GM21619 (cell line): ENCODE measurements at regions not wholly inside any gene's neighbourhood (a gene's known extent, or its start where the extent isn't known, plus 50 kb on each side); places are given as distances from the start of the nearest gene placed in this dataset.
"Not testable (repeated sequence)": the region's sequence is repeated elsewhere in the genome, so short reads cannot be mapped to it uniquely, and the experiment has no call there.

Experiments used
- ATAC-seq: cut with Tn5 transposase; IDR thresholded peaks from one replicate; pipeline ENCODE4 v1.9.1; 2021; ENCODE audit not compliant: unreplicated experiment

GRCh38 chr3:20307383-20307782, 121.4 kb upstream of the SGO1 start:
- no peak for ATAC-seq

GRCh38 chr3:20305647-20306046, 119.6 kb upstream of the SGO1 start:
- ATAC-seq = no peak

DNA sequence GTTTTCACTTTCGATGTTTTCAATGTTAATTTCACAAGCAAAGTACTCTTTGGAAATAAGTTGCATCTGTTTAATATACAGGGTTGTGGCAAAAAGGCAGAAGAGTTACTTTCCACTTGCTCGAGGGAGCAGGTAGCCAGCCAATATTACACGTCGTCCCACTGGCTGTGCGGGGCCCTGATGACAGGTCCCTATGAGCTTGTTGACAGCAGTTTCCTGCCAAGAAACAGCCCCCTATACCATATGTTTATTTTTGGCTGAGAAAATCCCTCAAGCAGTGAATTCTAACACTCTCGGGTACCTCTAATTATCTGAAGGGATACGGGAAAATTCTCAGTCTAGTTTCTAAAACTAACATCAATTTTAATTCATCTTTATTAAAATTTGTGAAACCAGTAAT, 116.8 kb upstream of the SGO1 start:
- ATAC-seq = no peak

DNA sequence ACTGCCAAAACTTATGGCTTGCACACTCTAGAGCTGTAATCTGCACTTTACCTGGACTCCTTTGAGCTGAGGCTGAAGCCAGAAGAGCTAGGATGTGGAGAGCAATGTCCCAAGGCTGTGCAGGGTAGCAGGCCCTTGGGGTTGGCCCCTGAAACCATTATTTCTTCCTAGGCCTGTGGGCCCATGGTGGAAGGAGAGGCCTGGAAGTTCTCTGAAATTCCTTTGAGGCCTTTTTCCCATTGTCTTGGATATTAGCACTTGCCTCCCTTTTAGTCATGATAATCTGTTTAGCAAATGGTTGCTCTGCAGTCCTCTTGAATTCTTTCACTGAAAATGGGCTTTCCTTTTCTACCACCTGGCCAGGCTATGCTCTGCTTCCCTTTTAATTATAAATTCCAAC, 102.0 kb upstream of the SGO1 start:
- ATAC-seq = no peak

DNA sequence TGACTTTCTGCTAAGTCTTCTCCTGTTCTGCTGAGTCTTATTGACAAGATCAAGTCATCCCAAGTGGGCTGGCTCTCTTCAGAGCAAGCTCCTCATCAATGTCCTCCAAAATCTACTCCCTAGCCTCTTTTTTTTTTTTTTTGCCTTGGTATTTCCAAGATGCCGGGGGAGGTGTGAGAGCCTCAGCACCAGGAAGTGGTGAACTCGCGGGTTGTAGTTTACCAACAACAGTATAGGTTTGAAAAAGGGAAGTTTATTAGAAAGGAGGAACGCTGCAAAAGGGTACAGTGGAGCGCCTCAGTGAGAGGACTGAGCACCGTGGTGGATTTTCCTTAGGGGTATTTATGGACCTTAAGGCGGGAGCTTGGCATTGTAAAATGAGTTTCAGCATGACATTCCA, 94.3 kb upstream of the SGO1 start:
- ATAC-seq = peak; percentile 79

GRCh38 chr3:20265977-20266376, 80.0 kb upstream of the SGO1 start:
- ATAC-seq = not testable (repeated sequence)

GRCh38 chr3:20264900-20265567, 79.0 kb upstream of the SGO1 start:
- no peak for ATAC-seq

DNA sequence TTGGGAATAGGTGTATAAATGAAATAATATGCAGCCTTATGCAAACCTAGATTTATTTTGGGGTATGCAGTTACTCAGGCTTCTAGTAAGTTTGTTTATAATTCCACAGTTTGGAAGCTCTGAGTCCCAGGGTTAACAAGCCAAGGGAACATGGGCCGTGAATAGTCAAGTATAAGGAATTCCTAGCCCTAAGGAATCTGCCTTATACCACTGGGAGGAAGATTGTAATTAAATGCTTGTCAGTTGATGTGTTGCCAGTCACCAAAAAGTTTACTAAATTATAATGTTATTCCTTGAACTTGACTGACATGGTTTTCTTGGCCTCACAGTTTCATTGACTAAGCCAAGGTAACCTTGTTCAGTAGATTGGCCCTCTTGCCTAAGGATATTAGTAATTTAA, 72.4 kb upstream of the SGO1 start:
- no peak for ATAC-seq

GRCh38 chr3:20256144-20256543, 70.1 kb upstream of the SGO1 start:
- peak; percentile 86 for ATAC-seq

GRCh38 chr3:20254268-20255117, 68.5 kb upstream of the SGO1 start:
- no peak for ATAC-seq

- ATAC-seq = no peak
These were observed 64.8 kb upstream of the SGO1 start for GRCh38 chr3:20250786-20251185.

GRCh38 chr3:20250314-20250713, 64.3 kb upstream of the SGO1 start:
- ATAC-seq = no peak

DNA sequence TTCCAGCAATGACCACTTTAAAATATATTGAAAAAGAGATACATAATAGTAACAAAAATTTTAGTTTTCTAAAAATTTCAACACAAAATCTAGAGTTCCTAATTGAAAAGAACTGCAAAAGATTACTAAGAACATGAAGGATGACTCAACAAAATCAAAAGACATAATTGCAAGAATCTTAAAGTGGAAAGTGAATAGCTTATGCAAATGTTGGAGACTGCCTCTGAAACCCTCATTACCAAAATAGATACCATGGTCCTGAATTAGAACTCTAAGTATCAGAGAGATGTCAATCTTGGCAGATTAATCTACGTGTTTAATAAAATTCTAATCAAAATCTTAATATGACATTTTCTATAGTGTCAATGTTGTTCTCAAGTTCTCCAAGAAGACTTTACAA, 60.7 kb upstream of the SGO1 start:
- ATAC-seq = peak; percentile 95

GRCh38 chr3:20245781-20246180, 59.8 kb upstream of the SGO1 start:
- no peak for ATAC-seq

DNA sequence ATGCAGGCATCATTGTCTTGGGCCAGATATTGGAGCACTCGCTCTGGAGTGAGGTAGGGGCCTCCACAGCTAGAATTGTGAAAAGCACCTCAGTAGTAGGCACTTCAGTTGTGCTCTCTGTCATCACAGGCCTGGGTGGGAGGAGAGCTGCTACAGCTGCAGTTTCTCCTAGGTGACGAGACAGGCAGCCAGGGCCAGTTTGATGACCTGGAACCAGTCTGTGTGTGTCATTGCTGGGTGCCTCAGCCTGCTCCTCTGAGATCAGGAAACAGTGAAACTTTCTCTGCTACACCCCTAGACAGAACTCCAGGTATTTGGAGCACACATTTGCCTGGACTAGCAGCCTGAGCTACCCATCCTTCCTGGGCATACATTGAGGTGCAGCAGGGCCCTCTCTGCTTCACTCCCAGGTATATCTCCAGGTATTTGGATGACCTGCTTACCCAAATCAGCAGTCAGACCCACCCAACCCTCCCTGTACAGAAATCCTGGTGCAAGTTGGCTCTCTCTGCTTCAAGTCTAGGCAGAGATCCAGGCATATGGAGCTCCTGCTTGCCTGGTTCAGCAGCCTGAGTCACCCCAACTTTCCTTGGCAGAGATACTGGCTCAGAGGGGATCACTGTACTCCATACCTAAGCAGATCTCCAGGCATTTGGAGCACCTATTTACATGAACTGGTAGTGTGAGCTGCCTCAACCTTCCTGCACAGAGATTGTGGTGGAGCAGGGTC, 54.3 kb upstream of the SGO1 start:
- no peak for ATAC-seq

DNA sequence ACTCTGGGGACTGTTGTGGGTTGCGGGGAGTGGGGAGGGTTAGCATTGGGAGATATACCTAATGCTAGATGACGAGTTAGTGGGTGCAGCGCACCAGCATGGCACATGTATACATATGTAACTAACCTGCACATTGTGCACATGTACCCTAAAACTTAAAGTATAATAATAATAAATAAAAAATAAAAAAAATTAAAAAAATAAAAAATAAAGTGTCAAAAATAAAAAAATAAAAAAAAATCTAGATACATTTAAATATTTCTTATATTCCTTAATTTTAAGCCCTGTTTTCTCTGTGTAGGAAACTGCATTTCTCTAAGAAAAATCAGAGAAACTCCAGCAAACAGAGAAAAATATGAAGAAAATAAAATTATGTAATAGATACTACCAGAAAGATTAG, 52.2 kb upstream of the SGO1 start:
- ATAC-seq = not testable (repeated sequence)

- no peak for ATAC-seq
These were observed 50.6 kb upstream of the SGO1 start for GRCh38 chr3:20236603-20237002.
